GM20431 (cell line): ENCODE measurements at regions not wholly inside any gene's neighbourhood (a gene's known extent, or its start where the extent isn't known, plus 50 kb on each side); places are given as distances from the start of the nearest gene placed in this dataset.

Experiments
- in situ Hi-C: fragments of 300-500 bp; cut with MseI, MboI; formaldehyde crosslinking; loops from one replicate; pipeline ENCODE4 v1.15.0; 2020; ENCODE audit warnings: low sequenced_read_pairs; ENCODE audit not compliant: unreplicated experiment

- in situ Hi-C loops: no loop called here
Measured at GRCh38 chr2:82735336-82735735, 1723.7 kb downstream of the SUCLG1 start.

GRCh38 chr2:82731824-82732223, 1727.3 kb downstream of the SUCLG1 start:
- in situ Hi-C loops: no loop called here

- in situ Hi-C loops: no loop called here
Measured at GRCh38 chr2:82730811-82731210, 1728.3 kb downstream of the SUCLG1 start.

GRCh38 chr2:82728090-82728489, 1731.0 kb downstream of the SUCLG1 start:
- in situ Hi-C loops: no loop called here

- in situ Hi-C loops: no loop called here
Measured at GRCh38 chr2:82708681-82709080, 1750.4 kb downstream of the SUCLG1 start.

- in situ Hi-C loops: no loop called here
Measured at GRCh38 chr2:82697231-82697630, 1761.8 kb downstream of the SUCLG1 start.

- in situ Hi-C loops: no loop called here
Measured at GRCh38 chr2:82694431-82694830, 1764.6 kb downstream of the SUCLG1 start.

GRCh38 chr2:82690757-82691411, 1768.2 kb downstream of the SUCLG1 start:
- in situ Hi-C loops: no loop called here

- in situ Hi-C loops: no loop called here
Measured at GRCh38 chr2:82675186-82675585, 1783.9 kb downstream of the SUCLG1 start.

- in situ Hi-C loops: no loop called here
Measured at GRCh38 chr2:82674652-82675051, 1784.4 kb downstream of the SUCLG1 start.

GRCh38 chr2:82667491-82667890, 1791.6 kb downstream of the SUCLG1 start:
- in situ Hi-C loops: no loop called here

GRCh38 chr2:82665691-82666090, 1793.4 kb downstream of the SUCLG1 start:
- in situ Hi-C loops: no loop called here

- in situ Hi-C loops: no loop called here
Measured at GRCh38 chr2:82657106-82657505, 1802.0 kb downstream of the SUCLG1 start.

GRCh38 chr2:82656420-82656819, 1802.7 kb downstream of the SUCLG1 start:
- in situ Hi-C loops: no loop called here

GRCh38 chr2:82652117-82652516, 1807.0 kb downstream of the SUCLG1 start:
- in situ Hi-C loops: no loop called here

- in situ Hi-C loops: no loop called here
Measured at GRCh38 chr2:82650038-82650437, 1809.0 kb downstream of the SUCLG1 start.

- in situ Hi-C loops: no loop called here
Measured at GRCh38 chr2:82641598-82642180, 1817.4 kb downstream of the SUCLG1 start.

- in situ Hi-C loops: no loop called here
Measured at GRCh38 chr2:82636402-82637020, 1822.6 kb downstream of the SUCLG1 start.

GRCh38 chr2:82599021-82599420, 1860.1 kb downstream of the SUCLG1 start:
- in situ Hi-C loops: no loop called here

- in situ Hi-C loops: no loop called here
Measured at GRCh38 chr2:82596581-82596980, 1862.5 kb downstream of the SUCLG1 start.

- in situ Hi-C loops: no loop called here
Measured at GRCh38 chr2:82591718-82592117, 1867.4 kb downstream of the SUCLG1 start.

- in situ Hi-C loops: no loop called here
Measured at GRCh38 chr2:82576656-82577055, 1882.4 kb downstream of the SUCLG1 start.
